Left ventricle myocardium inferior (tissue), 1 donor: ENCODE measurements at regions not wholly inside any gene's neighbourhood (a gene's known extent, or its start where the extent isn't known, plus 50 kb on each side); places are given as distances from the start of the nearest gene placed in this dataset.

ENCODE experiments used
- DNase-seq: peaks from one replicate; pipeline ENCODE4 v3.0.0-alpha.2; 2020
- H3K27ac ChIP-seq: fragments of 200-600 bp; replicated peaks from 2 replicates; pipeline ENCODE4 v1.8.0; 2021
- H3K27me3 ChIP-seq: fragments of 200-600 bp; 2 replicates; pipeline ENCODE4 v1.8.0; 2021; ENCODE audit warnings: low read depth
- H3K36me3 ChIP-seq: fragments of 200-600 bp; 2 replicates; pipeline ENCODE4 v1.8.0; 2021
- H3K4me1 ChIP-seq: fragments of 200-600 bp; 2 replicates; pipeline ENCODE4 v1.8.0; 2021
- H3K4me3 ChIP-seq: fragments of 200-600 bp; 2 replicates; pipeline ENCODE4 v1.8.0; 2021; ENCODE audit warnings: mild to moderate bottlenecking, moderate library complexity
- H3K9me3 ChIP-seq: fragments of 200-600 bp; replicated peaks from 2 replicates; pipeline ENCODE4 v1.8.0; 2021
- CTCF ChIP-seq: fragments of 200-600 bp; IDR thresholded peaks from 2 replicates; pipeline ENCODE4 v1.8.0; 2021; ENCODE audit warnings: antibody characterized with exemption, mild to moderate bottlenecking, borderline replicate concordance
- intact Hi-C: fragments of 100-400 bp; cut with micrococcal nuclease; formaldehyde crosslinking; loops from one replicate; pipeline ENCODE4 v1.11.0; 2022
- donor health status: DM: no; HTN: yes; CAD: no; lungs with severe emphysema.

GRCh38 chr10:36457751-36458150, 667.6 kb upstream of the ANKRD30A start:
- no peaks in the 10 kb centered on the region for H3K27me3 ChIP-seq
- no peak for DNase-seq
- no peaks in the 10 kb centered on the region for H3K4me1 ChIP-seq
- H3K9me3 ChIP-seq, result peaks cover 18% of the 10 kb centered on the region
- TF ChIP-seq CTCF, result no peak
- intact Hi-C loops, result no loop called here
- no peaks in the 10 kb centered on the region for H3K36me3 ChIP-seq
- H3K27ac ChIP-seq, result no peak overlapping the region
- no peak overlapping the region for H3K4me3 ChIP-seq

GRCh38 chr10:36455526-36456133, 669.8 kb upstream of the ANKRD30A start:
- Histone ChIP-seq H3K27ac (no peak overlapping the region), H3K4me3 (no peak overlapping the region), H3K27me3 (no peaks in the 10 kb centered on the region), H3K4me1 (peaks cover 8% of the 10 kb centered on the region), H3K36me3 (no peaks in the 10 kb centered on the region), H3K9me3 (peaks cover 18% of the 10 kb centered on the region)
- DNase-seq, result no peak
- TF ChIP-seq CTCF, result no peak
- intact Hi-C loops, result no loop called here

- H3K4me1 ChIP-seq, result peaks cover 25% of the 10 kb centered on the region
- H3K4me3 ChIP-seq, result no peak overlapping the region
- no peaks in the 10 kb centered on the region for H3K27me3 ChIP-seq
- DNase-seq, result no peak
- no peak for TF ChIP-seq CTCF
- H3K27ac ChIP-seq, result no peak overlapping the region
- peaks cover 5% of the 10 kb centered on the region for H3K9me3 ChIP-seq
- H3K36me3 ChIP-seq, result no peaks in the 10 kb centered on the region
- intact Hi-C loops, result no loop called here
These were observed 672.5 kb upstream of the ANKRD30A start for GRCh38 chr10:36452851-36453250.

GRCh38 chr10:36451391-36451970, 673.9 kb upstream of the ANKRD30A start:
- Histone ChIP-seq H3K9me3 (no peaks in the 10 kb centered on the region), H3K27ac (peak overlapping the region; percentile 75), H3K27me3 (no peaks in the 10 kb centered on the region), H3K4me1 (peaks cover 28% of the 10 kb centered on the region), H3K36me3 (no peaks in the 10 kb centered on the region), H3K4me3 (no peak overlapping the region)
- intact Hi-C loops, result no loop called here
- TF ChIP-seq CTCF, result no peak
- no peak for DNase-seq

GRCh38 chr10:36450380-36450779, 675.0 kb upstream of the ANKRD30A start:
- DNase-seq, result peak; percentile 21
- peak overlapping the region; percentile 75 for H3K27ac ChIP-seq
- H3K36me3 ChIP-seq, result no peaks in the 10 kb centered on the region
- H3K27me3 ChIP-seq, result no peaks in the 10 kb centered on the region
- peak overlapping the region; percentile 32 for H3K4me3 ChIP-seq
- TF ChIP-seq CTCF, result no peak
- no peaks in the 10 kb centered on the region for H3K9me3 ChIP-seq
- intact Hi-C loops, result no loop called here
- H3K4me1 ChIP-seq, result peaks cover 32% of the 10 kb centered on the region
